Left colon (tissue), 2 donors: ENCODE measurements at regions not wholly inside any gene's neighbourhood (a gene's known extent, or its start where the extent isn't known, plus 50 kb on each side); places are given as distances from the start of the nearest gene placed in this dataset.
"Not testable (repeated sequence)": the region's sequence is repeated elsewhere in the genome, so short reads cannot be mapped to it uniquely, and the experiment has no call there.

Experiments used
- ATAC-seq: fragments of 200-7000 bp; cut with Tn5 transposase; one replicate; pipeline ENCODE4 v1.9.1; 2020; ENCODE audit warnings: mild to moderate bottlenecking, moderate library complexity
- DNase-seq, 2 donors: peaks; one replicate each; pipeline ENCODE4 v3.0.0-alpha.2; 2020
- intact Hi-C, 2 donors: fragments of 100-400 bp; cut with DNase I in 1 of 2; cut with micrococcal nuclease in 1 of 2; formaldehyde crosslinking; loops; one replicate each; pipeline versions ENCODE4 v1.11.2 to v1.14.0; 2022; cut with DNase I, micrococcal nuclease
- donor health status: DM: no; HTN: no; CAD: no.
- donor health status: DM: yes; HTN: yes; CAD: no.

GRCh38 chr18:1232867-1233266, 328.2 kb downstream of the ADCYAP1 start:
- intact Hi-C loops = loop anchor here in 1 of 2 donors (10.0 kb wide), 1 partner anchor 58 kb away; no protein-coding TSS in a partner anchor
- no peak for ATAC-seq
- DNase-seq = no peak

GRCh38 chr18:1240701-1241100, 336.0 kb downstream of the ADCYAP1 start:
- intact Hi-C loops = no loop called here
- ATAC-seq (no peak), DNase-seq (no peak)

DNA sequence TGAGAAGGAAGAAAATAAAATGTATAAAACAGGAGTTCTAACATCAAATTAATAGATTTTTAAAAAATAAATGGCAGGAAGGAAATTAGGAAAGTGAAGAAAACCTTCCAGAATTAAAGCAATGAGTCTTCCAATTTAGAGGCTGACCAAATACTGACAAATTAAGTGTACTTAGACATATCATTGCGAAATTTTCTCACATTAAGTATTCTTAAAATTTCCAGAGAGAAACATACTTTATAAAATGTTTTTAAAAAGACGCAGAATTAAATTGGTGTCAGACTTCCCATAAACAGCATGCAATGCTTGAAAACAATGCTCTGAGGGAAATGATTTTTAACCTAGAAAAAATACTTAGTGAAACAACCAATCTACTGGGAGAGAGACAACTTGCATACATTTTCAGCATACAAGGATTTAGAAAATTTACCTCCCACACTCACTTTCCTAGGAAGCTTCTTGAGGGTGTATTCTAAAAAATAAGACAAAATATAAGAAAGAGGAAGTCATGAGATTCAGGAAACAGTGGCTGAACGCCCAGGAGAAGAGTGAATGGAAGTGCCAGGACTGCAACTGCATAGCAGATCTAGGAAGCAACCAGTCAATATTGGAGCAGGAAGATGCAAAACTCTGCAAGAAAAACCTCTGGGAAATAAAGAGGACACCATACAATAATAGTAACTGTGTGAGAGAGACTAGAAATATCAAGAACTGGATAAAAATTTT, 339.9 kb downstream of the ADCYAP1 start:
- intact Hi-C loops = no loop called here
- no peak for ATAC-seq
- no peak for DNase-seq

DNA sequence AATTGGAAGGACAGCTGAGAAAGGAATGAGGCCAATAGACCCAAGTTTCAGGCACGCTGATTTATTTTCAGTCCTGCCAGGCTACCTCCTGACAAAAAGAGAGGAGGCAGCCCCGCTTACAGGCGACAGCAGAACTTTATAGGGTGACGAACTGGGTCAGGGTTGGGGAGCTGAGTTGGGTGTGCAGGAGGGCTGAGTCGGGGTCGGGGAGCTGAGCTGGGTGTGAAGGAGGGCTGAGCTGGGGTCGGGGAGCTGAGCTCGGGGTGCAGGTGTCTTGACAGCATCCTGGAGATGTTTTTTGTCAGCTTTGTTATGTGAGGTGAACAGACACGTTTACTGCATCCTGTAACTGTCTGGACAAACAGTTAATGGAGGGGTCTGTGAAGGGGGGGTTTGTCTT, 342.2 kb downstream of the ADCYAP1 start:
- DNase-seq (no peak), ATAC-seq (no peak)
- intact Hi-C loops = no loop called here

- intact Hi-C loops = no loop called here
- ATAC-seq (no peak), DNase-seq (no peak)
Measured at GRCh38 chr18:1252534-1252933, 347.9 kb downstream of the ADCYAP1 start.

DNA sequence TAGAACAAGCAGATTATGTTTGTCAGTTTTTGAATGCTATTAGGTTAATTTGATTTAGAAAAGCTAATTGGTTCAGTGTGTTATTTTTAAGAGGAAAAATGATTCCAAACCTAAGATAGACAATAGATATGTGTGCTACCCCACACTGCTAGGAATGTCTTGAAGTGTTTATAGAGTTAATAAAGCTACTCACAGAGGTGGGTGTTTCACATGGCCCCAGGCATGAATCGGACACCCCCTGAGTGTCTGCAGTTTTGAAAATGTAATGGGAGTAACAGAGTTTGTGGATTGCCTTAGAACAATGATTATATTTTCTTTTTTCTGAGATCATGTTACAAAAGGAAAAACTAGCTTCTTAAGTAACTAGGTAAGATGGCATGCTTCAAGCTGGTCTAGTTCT, 348.3 kb downstream of the ADCYAP1 start:
- no peak for ATAC-seq

GRCh38 chr18:1253827-1254226, 349.2 kb downstream of the ADCYAP1 start:
- intact Hi-C loops = no loop called here
- DNase-seq (no peak), ATAC-seq (no peak)

More for the DNA sequence above, 348.3 kb downstream of the ADCYAP1 start:
- no peak for DNase-seq
- intact Hi-C loops = no loop called here

DNA sequence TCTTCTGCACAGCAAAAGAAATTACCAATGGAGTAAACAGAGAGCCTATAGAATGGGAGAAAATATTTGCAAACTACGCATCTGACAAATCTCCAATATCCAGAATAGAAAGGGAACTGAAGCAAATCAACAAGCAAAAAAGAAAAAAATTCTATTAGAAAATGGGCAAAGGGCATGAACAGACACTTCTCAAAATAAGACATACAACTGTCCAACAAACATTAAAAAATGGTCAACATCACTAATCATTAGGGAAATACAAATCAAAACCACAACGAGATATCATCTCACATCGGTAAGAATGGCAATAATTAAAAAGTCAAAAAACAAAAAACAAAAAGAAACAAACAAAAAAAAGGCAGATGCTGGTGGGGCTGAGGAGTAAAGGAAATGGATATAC, 356.4 kb downstream of the ADCYAP1 start:
- intact Hi-C loops = no loop called here
- ATAC-seq (no peak), DNase-seq (no peak)

DNA sequence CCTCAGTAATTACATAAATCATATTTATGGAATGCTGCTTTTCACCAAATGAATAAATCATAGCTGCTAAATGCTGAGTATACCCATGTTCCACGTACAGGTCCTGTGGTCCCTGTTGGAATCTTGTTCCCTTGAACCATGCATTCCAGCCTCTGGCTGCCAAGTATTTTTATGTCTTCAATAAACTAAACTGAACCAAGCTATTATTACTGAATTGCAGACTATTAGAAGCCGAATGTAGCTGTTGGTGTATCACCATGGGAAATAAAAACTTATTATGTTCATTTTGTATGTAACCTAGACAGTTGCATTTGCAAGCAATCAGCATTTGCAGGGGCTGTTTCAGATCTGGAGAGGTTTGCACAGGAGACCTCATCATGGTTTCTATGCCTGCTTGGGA, 362.4 kb downstream of the ADCYAP1 start:
- intact Hi-C loops = no loop called here
- ATAC-seq = no peak
- no peak for DNase-seq

- DNase-seq = no peak
- intact Hi-C loops = no loop called here
- no peak for ATAC-seq
Measured at GRCh38 chr18:1270081-1270480, 365.4 kb downstream of the ADCYAP1 start.

DNA sequence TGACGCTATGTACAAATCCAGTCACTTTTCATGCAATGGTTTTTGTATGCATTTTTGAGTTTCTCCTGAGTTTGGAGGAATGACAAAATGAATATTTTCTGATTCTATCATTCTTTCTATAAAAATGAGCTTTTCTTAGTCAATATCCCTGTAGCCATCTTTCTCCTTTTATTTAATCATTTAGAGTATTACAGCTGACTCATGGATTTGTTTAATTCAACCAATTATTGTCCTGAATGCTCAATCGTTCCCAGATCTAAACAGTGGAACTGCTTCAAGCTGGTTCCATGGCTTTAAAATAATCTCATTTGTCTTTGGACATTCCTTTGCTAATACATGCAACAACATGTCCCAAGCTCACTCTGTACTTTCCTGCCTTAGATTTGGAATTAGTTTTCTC, 368.8 kb downstream of the ADCYAP1 start:
- intact Hi-C loops = no loop called here
- ATAC-seq = no peak
- no peak for DNase-seq

- ATAC-seq (no peak), DNase-seq (no peak)
- intact Hi-C loops = loop anchor here in 1 of 2 donors (5.0 kb wide), 1 partner anchor 50 kb away; no protein-coding TSS in a partner anchor
Measured at GRCh38 chr18:1292167-1292566, 387.5 kb downstream of the ADCYAP1 start.

- intact Hi-C loops = loop anchor here in 1 of 2 donors (5.0 kb wide), 1 partner anchor 48 kb away; no protein-coding TSS in a partner anchor
- no peak for DNase-seq
- no peak for ATAC-seq
Measured at GRCh38 chr18:1294229-1294628, 389.6 kb downstream of the ADCYAP1 start.

GRCh38 chr18:1296237-1296636, 391.6 kb downstream of the ADCYAP1 start:
- DNase-seq = no peak
- ATAC-seq = no peak
- intact Hi-C loops = no loop called here

DNA sequence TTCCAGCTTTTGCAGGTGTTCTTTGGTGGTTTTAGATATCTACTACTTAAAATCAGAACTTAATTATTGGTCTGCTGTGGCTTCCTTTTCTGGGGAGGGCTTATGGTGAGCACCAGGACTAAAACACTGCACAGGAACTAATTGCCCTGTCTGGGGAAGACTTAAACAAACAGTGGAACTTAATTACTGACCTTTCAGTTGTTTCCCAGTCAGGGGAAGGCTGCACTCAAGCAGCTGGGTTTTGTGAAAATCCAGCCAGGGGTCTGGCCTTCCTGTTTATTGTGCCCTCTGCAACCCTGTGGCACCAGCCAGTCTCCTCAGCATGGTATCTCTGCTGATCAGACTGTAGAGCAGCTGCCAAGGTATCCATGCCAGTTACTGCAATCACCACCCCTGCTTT, 398.2 kb downstream of the ADCYAP1 start:
- intact Hi-C loops = no loop called here
- DNase-seq (no peak), ATAC-seq (no peak)

- intact Hi-C loops = no loop called here
- no peak for ATAC-seq
- no peak for DNase-seq
Measured at GRCh38 chr18:1304392-1304992, 399.8 kb downstream of the ADCYAP1 start.

DNA sequence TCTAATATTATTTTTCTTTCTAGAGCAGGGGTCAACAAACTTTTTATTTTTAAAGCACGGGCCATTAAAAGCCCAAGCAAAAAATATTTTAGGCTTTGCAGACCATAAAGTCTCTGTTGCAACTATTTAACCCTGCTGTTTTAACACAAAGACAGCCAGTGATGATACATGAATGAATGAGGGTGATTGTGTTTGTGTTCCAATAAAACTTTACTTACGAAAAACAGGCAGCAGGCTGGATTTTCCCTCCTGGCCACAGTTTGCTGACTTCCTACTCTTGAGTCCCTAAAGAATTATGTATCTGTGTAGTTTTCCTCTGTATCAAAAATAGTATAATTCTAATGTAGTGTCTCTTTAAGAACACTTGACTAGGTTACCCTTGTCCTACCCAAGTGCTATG, 402.0 kb downstream of the ADCYAP1 start:
- intact Hi-C loops = no loop called here
- ATAC-seq = no peak
- no peak for DNase-seq

DNA sequence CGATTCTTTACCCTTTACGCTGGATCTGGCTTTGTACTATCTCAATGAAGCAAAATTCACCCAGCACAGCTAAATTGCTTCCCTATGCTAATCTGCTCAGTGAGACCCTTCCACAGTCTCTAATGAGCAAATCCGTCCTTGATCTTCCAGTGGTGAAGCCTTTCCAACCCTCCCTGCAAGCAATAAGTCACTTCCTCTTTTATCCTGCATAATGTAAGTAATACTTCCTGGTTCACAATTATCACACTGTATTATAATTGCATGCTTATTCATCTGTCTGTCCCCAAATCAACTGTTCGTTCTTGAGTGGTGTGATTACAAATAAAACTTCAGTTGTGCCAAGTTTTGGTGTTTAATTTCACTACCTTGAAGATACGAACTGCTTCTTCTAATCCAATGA, 404.0 kb downstream of the ADCYAP1 start:
- intact Hi-C loops = no loop called here
- DNase-seq (no peak), ATAC-seq (no peak)

DNA sequence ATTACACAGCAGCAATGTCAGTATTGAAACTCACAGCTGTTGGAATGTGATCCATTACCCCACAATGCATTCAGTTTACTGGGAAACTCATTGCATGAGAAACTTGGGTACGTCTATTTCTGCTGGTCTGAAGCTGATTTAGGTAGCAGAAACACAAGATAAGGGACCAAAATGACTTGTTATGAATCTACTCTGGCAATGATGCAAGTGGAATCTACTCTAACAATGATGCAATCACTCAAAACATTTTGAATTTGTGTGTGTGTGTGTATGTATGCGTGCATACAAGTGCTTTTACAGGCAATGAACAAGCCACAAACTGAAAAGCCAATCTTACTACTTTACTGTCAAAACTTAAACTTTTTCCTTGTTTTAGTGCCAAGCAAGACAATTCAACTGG, 406.7 kb downstream of the ADCYAP1 start:
- ATAC-seq = no peak
- no peak for DNase-seq
- intact Hi-C loops = no loop called here

DNA sequence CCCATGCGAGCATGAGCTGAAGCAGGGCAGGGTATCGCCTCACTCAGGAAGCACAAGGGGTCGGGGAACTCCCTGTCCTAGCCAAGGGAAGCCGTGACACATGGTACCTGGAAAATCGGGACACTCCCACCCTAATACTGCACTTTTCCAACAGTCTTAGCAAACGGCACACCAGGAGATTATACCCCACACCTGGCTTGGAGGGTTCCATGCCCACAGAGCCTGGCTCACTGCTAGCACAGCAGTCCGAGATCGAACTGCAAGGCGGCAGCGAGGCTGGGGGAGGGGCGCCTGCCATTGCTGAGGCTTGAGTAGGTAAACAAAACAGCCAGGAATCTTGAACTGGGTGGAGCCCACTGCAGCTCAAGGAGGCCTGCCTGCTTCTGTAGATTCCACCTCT, 430.7 kb downstream of the ADCYAP1 start:
- intact Hi-C loops, DNase-seq, ATAC-seq: not testable (repeated sequence)
